Ovary (tissue), 7 donors: ENCODE measurements at regions not wholly inside any gene's neighbourhood (a gene's known extent, or its start where the extent isn't known, plus 50 kb on each side); places are given as distances from the start of the nearest gene placed in this dataset.

ENCODE experiments used
- DNase-seq, 5 donors: peaks; one replicate each; pipeline ENCODE4 v3.0.0-alpha.2; 2019 to 2020
- H3K27ac ChIP-seq, 2 donors: fragments of 200-600 bp; one replicate each; pipeline versions ENCODE4 v1.5.1 to v1.8.0; 2019 to 2022
- H3K27me3 ChIP-seq: fragments of 200-600 bp; one replicate; pipeline ENCODE4 v1.8.0; 2022
- H3K36me3 ChIP-seq: fragments of 200-600 bp; sonication (generic); one replicate; pipeline ENCODE4 v1.5.1; 2019
- H3K4me1 ChIP-seq: one replicate; pipeline ENCODE4 v1.8.1; 2013; ENCODE audit warnings: mild to moderate bottlenecking, moderate library complexity; ENCODE audit not compliant: insufficient read depth
- H3K4me3 ChIP-seq: fragments of 200-600 bp; sonication (generic); one replicate; pipeline ENCODE4 v1.5.1; 2017
- H3K9me3 ChIP-seq, 2 donors: fragments of 200-600 bp in 1 of 2; sonication (generic) in 1 of 2; one replicate each; pipeline versions ENCODE4 v1.5.1 to v1.8.1; 2013 to 2019; ENCODE audit warnings: mild to moderate bottlenecking in 1 of 2, moderate library complexity in 1 of 2
- CTCF ChIP-seq, 3 donors: fragments of 450-650 bp in 2 of 3; fragments of 200-600 bp in 1 of 3; IDR thresholded peaks; one replicate each; pipeline versions ENCODE4 v1.5.1 to v1.8.0; 2016 to 2022; ENCODE audit warnings: antibody characterized with exemption in 3 of 3, mild to moderate bottlenecking in 1 of 3
- EP300 ChIP-seq: sonication (generic); formaldehyde crosslinking; IDR thresholded peaks from one replicate; pipeline ENCODE4 v1.6.1; 2017; ENCODE audit warnings: antibody characterized with exemption
- POLR2A ChIP-seq: fragments of 450-650 bp; IDR thresholded peaks from one replicate; pipeline ENCODE4 v1.6.1; 2017; ENCODE audit warnings: antibody characterized with exemption, mild to moderate bottlenecking, moderate library complexity
- WGBS, 3 donors: extraction: QIAGEN DNeasy Blood & Tissue Kit in 1 of 3; methylation state at CpG; one replicate each; pipeline versions ENCODE4 v1.1.5 to v1.1.7; 2013 to 2017; 5-methylcytosine and 5-hydroxymethylcytosine counted together
- intact Hi-C, 4 donors: fragments of 100-400 bp; cut with DNase I; formaldehyde crosslinking; loops; one replicate each; pipeline versions ENCODE4 v1.11.0 to v1.15.1; 2022 to 2023
- donor health status: DM: no; HTN: no; CAD: no; lungs with moderate emphysema.
- donor health status: DM: no; HTN: no; CAD: no.
- donor health status: Bipolar disorder and iron deficiency.
- donor health status: DM: no; HTN: no; CAD: no.
- donor health status: DM: yes; HTN: yes; CAD: no.

GRCh38 chr7:12868027-12868426 lies 180.6 kb downstream of the ARL4A start:
- Histone ChIP-seq H3K4me1 (no peaks in the 10 kb centered on the region), H3K9me3 (no peaks in the 10 kb centered on the region), H3K27me3 (no peaks in the 10 kb centered on the region), H3K36me3 (no peaks in the 10 kb centered on the region), H3K27ac (no peak overlapping the region), H3K4me3 (no peak overlapping the region)
- no peak for DNase-seq
- intact Hi-C loops, result no loop called here
- TF ChIP-seq CTCF (IDR thresholded peaks at IDR 0.05) (no peak), EP300 (no peak), POLR2A (no peak)
- 85 to 88% (median 86%) methylated on average over 2 of the region's 2 CpGs for WGBS, 3 donors

GRCh38 chr7:12870219-12870618 lies 182.8 kb downstream of the ARL4A start:
- DNase-seq, result no peak
- H3K4me3 ChIP-seq, result no peak overlapping the region
- H3K27me3 ChIP-seq, result no peaks in the 10 kb centered on the region
- TF ChIP-seq POLR2A, result no peak
- TF ChIP-seq CTCF (IDR thresholded peaks at IDR 0.05), result no peak
- TF ChIP-seq EP300, result no peak
- H3K4me1 ChIP-seq, result no peaks in the 10 kb centered on the region
- H3K36me3 ChIP-seq, result no peaks in the 10 kb centered on the region
- intact Hi-C loops, result no loop called here
- H3K27ac ChIP-seq, result no peak overlapping the region
- no peaks in the 10 kb centered on the region for H3K9me3 ChIP-seq
- WGBS, 3 donors, result 94 to 98% (median 95%) methylated on average over 1 of the region's 1 CpG

- WGBS, 3 donors, result 84 to 88% (median 87%) methylated on average over 6 of the region's 6 CpGs
- no peaks in the 10 kb centered on the region for H3K4me1 ChIP-seq
- no peaks in the 10 kb centered on the region for H3K27me3 ChIP-seq
- TF ChIP-seq POLR2A (no peak), CTCF (IDR thresholded peaks at IDR 0.05) (no peak), EP300 (no peak)
- intact Hi-C loops, result no loop called here
- no peak for DNase-seq
- no peaks in the 10 kb centered on the region for H3K9me3 ChIP-seq
- no peaks in the 10 kb centered on the region for H3K36me3 ChIP-seq
- H3K4me3 ChIP-seq, result no peak overlapping the region
- no peak overlapping the region for H3K27ac ChIP-seq
Observed at GRCh38 chr7:12872487-12872886, 185.1 kb downstream of the ARL4A start.

GRCh38 chr7:12873571-12873970 lies 186.1 kb downstream of the ARL4A start:
- DNase-seq, result no peak
- Histone ChIP-seq H3K27me3 (no peaks in the 10 kb centered on the region), H3K9me3 (no peaks in the 10 kb centered on the region), H3K4me1 (no peaks in the 10 kb centered on the region), H3K27ac (no peak overlapping the region), H3K4me3 (no peak overlapping the region), H3K36me3 (no peaks in the 10 kb centered on the region)
- WGBS, 3 donors, result 50 to 76% (median 56%) methylated on average over 3 of the region's 3 CpGs
- TF ChIP-seq CTCF (IDR thresholded peaks at IDR 0.05) (no peak), EP300 (no peak), POLR2A (no peak)
- intact Hi-C loops, result no loop called here

GRCh38 chr7:12879139-12879538 lies 191.7 kb downstream of the ARL4A start:
- Histone ChIP-seq H3K27ac (no peak overlapping the region), H3K36me3 (no peaks in the 10 kb centered on the region), H3K4me3 (no peak overlapping the region), H3K4me1 (no peaks in the 10 kb centered on the region), H3K27me3 (no peaks in the 10 kb centered on the region), H3K9me3 (no peaks in the 10 kb centered on the region)
- no peak for TF ChIP-seq POLR2A
- no peak for TF ChIP-seq CTCF (IDR thresholded peaks at IDR 0.05)
- no peak for TF ChIP-seq EP300
- intact Hi-C loops, result no loop called here
- no peak for DNase-seq
